HG02610 (cell line): ENCODE measurements at regions not wholly inside any gene's neighbourhood (a gene's known extent, or its start where the extent isn't known, plus 50 kb on each side); places are given as distances from the start of the nearest gene placed in this dataset.

ENCODE experiments used
- ATAC-seq: cut with Tn5 transposase; IDR thresholded peaks from one replicate; pipeline ENCODE4 v1.9.1; 2021; ENCODE audit warnings: mild to moderate bottlenecking, moderate library complexity; ENCODE audit not compliant: unreplicated experiment

- ATAC-seq = no peak
Measured at GRCh38 chr15:99454941-99455788, 110.6 kb upstream of the MEF2A start.

- ATAC-seq = no peak
Measured at GRCh38 chr15:99455789-99456160, 110.0 kb upstream of the MEF2A start.

DNA sequence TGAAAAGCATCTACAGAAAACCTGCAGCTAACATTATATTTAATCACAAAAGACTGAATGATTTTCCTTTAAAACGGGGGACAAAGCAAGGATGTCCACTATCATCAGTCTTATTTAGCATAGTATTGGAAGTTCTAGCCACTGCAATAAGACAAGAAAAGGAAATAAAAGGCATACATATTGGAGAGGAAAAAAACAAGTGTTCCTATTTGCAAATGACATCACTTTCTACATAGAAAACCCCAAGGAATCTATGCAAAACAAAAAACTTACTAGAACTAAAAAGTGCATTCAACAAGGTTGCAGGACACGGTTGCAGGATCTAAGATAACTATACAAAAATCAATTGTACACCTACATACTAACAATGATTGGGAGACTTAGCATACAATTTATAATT, 101.6 kb upstream of the MEF2A start:
- ATAC-seq = no peak

- no peak for ATAC-seq
Measured at GRCh38 chr15:99466701-99467337, 99.0 kb upstream of the MEF2A start.

DNA sequence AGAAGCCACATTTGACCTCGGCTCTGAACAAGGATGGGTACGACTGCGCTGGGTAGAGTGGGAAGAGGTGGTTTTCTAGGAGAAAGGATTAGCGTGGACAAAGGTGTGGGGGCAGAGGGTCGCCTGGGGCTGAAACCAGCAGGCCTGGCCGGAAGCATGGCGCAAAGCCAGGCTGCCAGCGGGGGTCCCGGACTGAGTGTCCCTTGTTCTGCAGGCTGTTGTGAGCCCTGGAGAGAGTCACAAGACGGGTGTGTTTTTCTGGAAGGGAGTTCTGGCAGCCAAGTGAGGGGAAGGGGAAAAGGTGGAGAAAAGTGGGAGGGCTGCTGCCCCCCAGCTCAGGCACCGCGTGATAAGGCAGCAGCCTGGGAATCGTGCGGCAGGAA, 98.5 kb upstream of the MEF2A start:
- ATAC-seq = no peak

DNA sequence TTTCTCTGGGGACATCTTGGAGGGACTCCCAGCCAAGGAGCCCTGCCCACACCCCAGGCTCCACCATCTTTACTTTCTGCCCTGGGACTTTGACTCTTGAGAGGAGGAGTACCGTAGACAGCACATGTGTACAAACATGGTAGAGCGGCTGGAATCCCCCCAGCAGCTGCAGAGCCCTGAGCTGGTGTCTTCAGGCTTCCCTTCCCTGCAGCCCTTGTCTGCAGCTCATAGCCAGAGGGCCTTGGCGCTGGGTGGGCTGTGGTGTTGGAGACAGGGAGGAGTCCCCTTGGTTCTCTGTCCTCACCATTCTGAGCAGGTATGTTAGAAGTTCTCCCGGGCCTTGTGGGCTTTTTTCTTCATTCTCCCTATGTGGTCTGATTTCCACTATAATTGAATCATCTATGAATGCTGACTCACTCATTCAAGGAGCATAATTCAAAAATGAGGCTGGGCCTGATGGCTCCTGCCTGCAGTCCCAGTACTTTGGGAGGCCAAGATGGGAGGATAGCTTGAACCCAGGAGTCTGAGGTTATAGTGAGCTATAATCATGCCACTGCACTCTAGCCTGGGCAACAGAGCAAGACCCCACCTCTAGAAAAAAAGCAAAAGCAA, 97.8 kb upstream of the MEF2A start:
- no peak for ATAC-seq

DNA sequence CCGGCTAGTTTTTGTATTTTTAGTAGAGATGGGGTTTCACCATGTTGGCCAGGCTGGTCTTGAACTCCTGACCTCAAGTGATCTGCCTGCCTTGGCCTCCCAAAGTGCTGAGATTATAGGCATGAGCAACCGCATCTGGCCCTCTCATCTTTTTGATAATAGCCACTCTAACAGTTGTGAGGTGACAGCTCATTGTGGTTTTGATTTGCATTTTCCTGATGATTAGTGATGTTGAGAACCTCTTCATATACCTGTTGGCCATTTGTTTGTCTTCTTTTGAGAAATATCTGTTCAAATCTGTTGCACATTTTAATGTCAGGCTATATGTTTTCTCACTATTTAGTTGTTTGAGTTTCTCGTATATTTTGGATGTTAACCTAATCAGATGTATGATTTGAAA, 95.6 kb upstream of the MEF2A start:
- peak; percentile 62 for ATAC-seq

GRCh38 chr15:99472416-99473145, 93.2 kb upstream of the MEF2A start:
- no peak for ATAC-seq

DNA sequence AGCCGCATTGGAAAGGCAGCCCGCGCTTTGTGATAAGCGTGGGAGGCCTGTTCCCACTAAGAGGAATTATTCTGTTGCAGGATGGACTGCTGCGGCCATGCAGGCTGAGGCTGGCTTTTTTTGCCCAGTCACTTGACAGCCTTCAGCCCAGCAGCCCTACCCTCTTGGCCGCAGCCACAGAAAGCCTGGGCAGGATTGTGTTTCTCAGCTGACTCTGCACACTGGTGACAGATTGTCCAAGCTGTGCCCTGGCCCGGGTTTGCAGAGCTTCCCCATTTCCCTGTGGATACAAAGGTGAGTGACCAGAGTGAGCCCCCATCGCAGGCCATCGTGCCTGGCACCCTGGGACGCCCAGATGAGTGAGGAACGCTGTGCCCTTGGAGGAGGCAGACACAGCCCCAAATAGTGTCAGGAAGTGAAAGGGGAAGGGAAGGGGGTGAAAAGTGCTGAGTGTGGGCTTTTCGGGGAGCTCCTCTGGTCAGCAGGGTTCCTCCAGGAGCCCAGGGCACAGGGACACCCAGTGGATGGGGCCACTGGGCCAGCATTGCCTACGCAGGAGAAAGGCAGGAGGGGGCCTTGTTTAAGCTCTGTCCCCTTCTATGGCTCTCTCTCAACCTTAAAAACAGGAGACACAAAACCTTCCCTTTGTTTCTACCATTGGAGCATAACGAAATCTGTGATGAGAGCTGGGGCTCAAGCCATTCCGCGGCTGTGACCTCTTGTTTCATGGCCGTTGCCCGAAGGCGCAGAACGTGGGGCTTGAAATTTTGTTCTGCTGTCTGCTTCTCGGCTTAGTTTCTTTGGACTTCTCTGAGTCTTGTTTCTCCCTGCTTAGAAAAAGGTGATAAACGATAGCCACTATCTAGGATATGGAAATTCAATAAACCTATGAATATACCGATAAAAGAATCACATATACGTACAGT, 91.5 kb upstream of the MEF2A start:
- no peak for ATAC-seq

DNA sequence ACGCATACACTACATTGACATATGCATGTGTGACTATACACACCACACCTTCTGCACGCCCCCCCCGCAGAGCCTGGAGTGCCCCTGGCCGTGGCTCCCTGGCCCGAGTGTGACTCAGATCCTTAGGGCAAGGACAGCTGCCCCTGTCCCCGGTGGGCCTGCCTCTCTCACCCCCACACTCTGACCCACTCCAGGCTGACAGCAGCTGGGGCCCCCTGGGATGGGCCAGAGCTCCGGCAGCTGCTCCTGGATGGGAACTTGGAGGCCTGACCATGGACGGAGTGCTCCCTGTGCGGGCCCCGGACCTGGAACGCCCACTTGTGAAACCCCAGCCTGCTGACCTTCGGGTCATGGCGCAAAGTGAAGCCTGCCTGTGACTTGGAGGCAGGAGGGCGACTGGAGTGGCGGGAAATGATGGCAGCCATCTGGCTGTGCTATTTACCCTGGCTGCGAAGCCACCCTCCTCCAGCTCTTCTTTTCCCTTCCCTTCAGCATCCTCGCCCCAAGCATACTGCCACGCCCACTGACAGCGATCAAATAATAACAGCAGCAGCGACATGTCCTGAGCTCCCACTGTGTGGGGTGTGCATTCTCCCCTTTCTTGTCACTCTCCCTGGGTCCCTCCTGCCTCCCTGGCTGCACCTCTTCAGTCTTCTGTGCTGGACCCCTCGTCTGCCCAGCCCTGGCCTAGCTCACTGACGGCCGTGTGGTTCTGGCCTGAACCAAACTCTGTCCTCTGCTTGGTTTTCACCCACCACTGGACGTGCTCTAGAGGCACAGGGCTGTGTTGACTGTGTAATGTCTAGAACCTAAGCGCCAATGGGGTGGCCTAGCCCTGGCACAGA, 90.7 kb upstream of the MEF2A start:
- ATAC-seq = no peak

DNA sequence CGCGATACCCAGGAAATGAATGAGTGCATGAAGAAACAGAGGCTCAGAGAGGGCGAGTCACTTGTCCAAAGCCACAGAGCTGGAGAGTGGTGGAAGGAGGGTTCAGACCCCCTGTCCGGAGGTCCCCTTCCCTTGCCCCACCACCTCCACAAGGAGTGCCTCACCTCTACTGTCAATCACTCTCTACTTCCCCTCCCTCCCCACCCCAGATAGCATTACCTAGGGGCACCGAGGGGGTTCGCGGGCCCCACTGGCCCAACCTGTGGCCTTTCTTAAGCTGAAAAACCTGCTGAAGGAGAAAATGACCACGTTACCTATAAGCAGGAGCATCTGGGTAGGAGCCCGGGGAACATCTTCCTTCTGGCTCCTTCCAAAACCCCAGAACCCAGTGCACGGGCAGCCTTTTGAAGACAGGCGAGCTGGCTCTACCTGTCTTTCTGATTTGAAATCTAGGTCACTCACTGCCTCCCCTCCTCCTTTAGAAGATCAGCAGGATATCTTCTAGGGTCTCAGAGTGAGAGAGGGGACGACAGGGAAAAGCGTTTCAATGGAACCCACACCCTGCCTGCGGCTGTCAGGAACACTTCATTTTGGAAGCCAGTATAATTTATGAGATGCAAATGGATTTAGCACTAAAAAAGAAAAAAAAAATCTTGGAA, 89.9 kb upstream of the MEF2A start:
- ATAC-seq = no peak

DNA sequence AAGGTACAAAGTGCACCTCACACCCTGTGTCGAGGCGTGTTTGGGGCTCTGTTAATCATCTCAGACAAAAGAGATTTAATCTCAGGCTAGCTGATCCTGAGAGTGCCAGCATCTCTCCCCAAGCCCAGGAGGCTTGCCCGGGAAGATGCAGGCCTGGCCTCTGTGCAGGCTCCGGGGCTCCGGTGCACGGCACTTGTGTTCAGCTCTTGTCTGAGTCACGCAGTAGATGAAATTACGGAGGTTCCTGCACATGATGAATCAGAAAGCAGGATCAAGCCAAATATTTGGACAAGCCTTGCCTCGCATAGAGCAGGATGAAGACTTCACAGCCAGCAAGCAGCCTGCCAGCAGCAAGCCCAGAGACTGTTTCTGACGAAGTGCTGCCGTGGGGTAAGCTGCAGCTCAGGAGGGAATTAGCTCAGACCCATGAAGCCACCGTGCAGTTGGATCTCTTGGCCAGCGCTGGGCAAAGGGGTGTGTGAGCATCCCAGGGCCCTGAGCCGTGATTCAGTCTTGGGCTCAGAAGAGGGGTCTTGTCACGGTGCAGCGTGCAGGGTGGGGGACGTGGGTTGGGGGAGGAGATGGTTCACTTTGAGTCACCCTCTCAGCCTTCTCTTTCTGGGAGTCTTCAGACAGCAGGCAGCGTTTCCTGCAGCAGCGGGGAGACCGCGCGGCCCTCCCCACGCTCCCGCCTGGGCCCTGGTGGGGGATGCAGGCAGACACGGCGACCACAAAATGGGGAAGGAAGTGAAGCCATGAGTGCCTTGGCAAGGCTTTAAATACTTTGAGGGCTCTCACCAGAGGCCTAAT, 89.2 kb upstream of the MEF2A start:
- ATAC-seq = peak; percentile 62

- ATAC-seq = no peak
Measured at GRCh38 chr15:99477791-99478471, 87.9 kb upstream of the MEF2A start.

DNA sequence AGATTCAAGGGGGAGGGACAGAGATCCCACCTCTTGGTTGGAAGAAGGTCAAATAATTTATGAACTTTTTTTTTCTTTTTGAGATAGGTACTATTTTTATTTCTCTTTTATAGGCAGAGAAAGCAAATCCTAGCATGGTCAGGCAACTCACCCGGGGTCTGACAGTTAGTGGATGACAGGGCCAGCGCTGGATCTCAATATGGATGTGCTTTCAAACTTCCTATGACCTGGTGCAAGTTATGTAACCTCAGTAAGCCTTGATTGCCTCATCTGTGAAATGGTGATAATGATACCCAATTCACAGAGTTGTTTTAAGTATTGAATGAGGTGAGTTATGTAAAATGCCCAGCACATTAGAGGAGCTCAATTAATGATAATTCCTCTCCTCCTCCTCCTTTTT, 86.8 kb upstream of the MEF2A start:
- no peak for ATAC-seq

DNA sequence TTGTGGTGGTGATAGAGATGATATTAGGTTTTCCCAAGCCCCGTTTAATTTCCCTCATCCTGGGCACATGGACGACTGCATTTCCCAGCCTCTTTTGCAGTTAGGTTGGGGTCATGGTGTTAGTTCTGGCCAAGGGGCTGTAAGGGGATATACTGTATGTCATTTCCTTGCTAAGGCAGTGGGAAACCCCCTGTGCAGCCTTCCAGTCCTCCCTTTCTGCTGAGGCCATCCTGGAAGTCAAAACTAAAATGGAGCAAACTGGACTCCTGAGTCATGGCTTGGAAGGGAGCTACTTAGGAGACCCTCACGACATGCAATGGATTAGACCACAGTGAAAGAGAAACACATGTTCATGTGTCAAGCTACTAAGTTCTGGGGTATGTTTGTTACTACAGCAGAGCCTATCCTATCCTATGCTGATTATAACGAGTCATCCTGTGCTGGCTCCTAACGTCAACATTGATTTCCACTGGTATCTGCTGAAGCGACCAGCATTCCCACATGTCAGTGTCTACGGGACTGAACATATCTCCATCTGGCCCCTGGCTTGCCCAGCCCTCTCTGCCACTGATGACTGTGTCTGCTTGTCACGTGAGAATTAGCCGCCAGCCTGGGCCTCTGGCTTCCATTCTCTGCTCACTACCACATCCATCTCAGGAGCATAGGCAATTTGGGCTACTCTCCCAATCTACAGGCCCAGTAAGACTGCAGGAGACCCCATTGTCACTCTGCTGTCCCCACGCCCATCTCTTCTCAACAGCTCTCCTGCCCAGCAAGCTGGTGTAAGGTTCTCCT, 85.6 kb upstream of the MEF2A start:
- ATAC-seq = no peak

DNA sequence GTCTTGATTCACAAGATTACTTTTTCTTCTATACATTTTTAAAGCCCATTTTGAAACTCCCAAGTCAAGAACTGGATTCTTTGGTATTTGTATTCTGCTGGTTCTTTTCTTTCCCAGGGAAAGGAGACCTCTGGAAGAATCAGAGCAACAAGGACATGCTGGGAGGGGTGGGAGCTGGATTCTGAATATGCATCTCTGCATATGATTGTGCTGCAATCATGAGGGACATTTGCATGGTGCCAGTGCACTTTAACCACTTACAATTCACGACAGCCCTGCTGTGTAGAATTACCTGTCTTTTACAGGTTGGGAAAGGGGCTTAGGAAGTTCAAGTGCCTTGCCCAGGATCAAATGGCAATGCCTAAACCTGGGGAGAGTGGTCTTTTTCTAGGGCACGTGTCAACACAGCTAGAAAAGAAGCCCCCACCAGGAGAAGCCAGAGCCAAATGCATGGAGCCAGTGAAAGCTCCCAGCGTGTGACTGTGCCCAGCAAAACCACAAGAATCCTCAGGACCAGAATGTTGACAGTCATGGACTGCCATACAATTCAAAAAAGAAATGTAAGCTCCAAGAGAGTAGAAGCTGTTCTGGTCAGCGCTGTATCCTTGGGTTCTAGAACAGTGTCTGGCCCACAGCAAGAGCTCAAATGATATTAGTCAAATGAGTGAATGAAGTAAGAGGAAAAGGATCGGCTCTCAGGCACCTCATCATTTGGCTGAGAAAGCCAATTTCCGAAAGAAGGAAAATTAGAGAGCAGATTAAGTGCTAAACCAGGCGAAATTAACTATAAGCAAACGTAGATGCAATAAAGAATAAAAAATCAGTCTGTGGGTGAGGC, 84.5 kb upstream of the MEF2A start:
- ATAC-seq = no peak
